ENCODE measurements at regions not wholly inside any gene's neighbourhood (a gene's known extent, or its start where the extent isn't known, plus 50 kb on each side); places are given as distances from the start of the nearest gene placed in this dataset.

GRCh38 chr6:81088145-81088544, 664.3 kb downstream of the TENT5A start:
- no peak for FAIRE-seq
- no peak for DNase-seq (ENCODE audit: insufficient read length)
- TF ChIP-seq POLR2A (IDR thresholded peaks at IDR 0.05; ENCODE audit: low read depth, low read length) (no peak), TAF1 (IDR thresholded peaks at IDR 0.05; ENCODE audit: borderline replicate concordance, low read depth, low read length) (no peak), POLR2AphosphoS5 (IDR thresholded peaks at IDR 0.05; ENCODE audit: low read depth, low read length) (no peak)

DNA sequence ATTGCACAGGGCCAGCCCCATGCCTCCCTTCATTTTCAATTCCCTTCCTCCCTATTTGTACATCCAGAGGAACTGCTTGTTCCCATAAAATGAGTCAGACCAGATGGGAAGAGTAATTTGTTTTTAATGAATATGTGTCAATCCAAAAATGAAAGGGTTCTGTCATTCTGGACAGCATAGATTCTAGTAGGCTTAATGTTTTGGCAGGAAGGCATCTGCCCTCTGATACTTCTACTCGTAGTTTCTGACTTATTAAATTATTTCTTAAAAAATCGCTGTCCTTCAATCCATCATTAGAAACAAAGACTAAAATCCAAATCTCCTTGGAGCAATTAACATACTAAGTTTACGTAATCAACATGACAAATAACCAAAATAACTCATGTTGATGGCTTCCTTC, 665.5 kb downstream of the TENT5A start:
- DNase-seq (ENCODE audit: insufficient read length) (no peak), FAIRE-seq (no peak)
- no peak for TF ChIP-seq POLR2A (IDR thresholded peaks at IDR 0.05; ENCODE audit: low read depth, low read length)
- no peak for TF ChIP-seq TAF1 (IDR thresholded peaks at IDR 0.05; ENCODE audit: borderline replicate concordance, low read depth, low read length)

- no peak for DNase-seq (ENCODE audit: insufficient read length)
- TF ChIP-seq TAF1 (IDR thresholded peaks at IDR 0.05; ENCODE audit: borderline replicate concordance, low read depth, low read length) (no peak), POLR2A (IDR thresholded peaks at IDR 0.05; ENCODE audit: low read depth, low read length) (no peak), POLR2AphosphoS5 (IDR thresholded peaks at IDR 0.05; ENCODE audit: low read depth, low read length) (no peak)
- no peak for FAIRE-seq
Observed at GRCh38 chr6:81085431-81085790, 667.1 kb downstream of the TENT5A start.

GRCh38 chr6:81084776-81085430, 667.6 kb downstream of the TENT5A start:
- TF ChIP-seq POLR2A (IDR thresholded peaks at IDR 0.05; ENCODE audit: low read depth, low read length) (no peak), TAF1 (IDR thresholded peaks at IDR 0.05; ENCODE audit: borderline replicate concordance, low read depth, low read length) (no peak), POLR2AphosphoS5 (IDR thresholded peaks at IDR 0.05; ENCODE audit: low read depth, low read length) (no peak)
- FAIRE-seq (no peak), DNase-seq (ENCODE audit: insufficient read length) (no peak)

- no peak for FAIRE-seq
- no peak for DNase-seq (ENCODE audit: insufficient read length)
- TF ChIP-seq TAF1 (IDR thresholded peaks at IDR 0.05; ENCODE audit: borderline replicate concordance, low read depth, low read length) (no peak), POLR2AphosphoS5 (IDR thresholded peaks at IDR 0.05; ENCODE audit: low read depth, low read length) (no peak), POLR2A (IDR thresholded peaks at IDR 0.05; ENCODE audit: low read depth, low read length) (no peak)
Observed at GRCh38 chr6:81075974-81076373, 676.5 kb downstream of the TENT5A start.

DNA sequence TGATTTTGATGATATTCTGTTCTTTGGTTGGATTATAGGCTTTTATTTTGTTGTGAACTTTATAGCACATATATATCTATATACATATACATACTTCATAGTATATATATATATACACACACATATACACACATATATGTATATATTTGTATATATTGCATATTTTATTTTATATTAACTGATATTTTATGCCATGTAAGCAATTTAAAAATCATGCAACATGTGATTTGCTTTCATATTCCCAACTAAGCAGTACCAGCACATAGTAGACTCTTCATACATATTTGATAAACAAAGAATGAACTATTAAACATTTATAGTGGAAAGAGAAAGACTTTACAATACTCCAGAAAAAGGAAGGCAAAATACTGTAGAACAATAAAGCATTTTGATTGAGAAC, 679.2 kb downstream of the TENT5A start:
- DNase-seq (ENCODE audit: insufficient read length) (no peak), FAIRE-seq (no peak)
- TF ChIP-seq POLR2A (IDR thresholded peaks at IDR 0.05; ENCODE audit: low read depth, low read length) (no peak), TAF1 (IDR thresholded peaks at IDR 0.05; ENCODE audit: borderline replicate concordance, low read depth, low read length) (no peak), POLR2AphosphoS5 (IDR thresholded peaks at IDR 0.05; ENCODE audit: low read depth, low read length) (no peak)

DNA sequence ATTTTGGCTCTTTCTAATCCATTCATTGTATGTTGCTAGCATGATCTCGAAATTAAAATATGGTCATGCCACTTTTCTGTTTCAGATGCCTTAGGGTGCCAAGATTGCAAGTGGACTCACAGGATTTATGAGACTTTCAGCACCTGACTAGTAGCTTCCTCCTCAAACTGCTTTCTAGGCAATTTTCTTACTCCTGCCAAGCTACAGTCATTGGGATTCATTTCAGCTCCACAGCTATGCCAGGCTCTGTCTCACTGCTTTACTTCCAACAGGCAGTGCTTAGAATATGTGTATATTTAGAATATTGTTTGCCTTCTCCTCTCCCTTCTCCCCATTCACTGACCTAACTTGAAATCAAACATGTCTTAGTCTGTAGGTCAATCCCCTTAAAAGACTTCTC, 681.4 kb downstream of the TENT5A start:
- FAIRE-seq (no peak), DNase-seq (ENCODE audit: insufficient read length) (no peak)
- no peak for TF ChIP-seq POLR2A (IDR thresholded peaks at IDR 0.05; ENCODE audit: low read depth, low read length)
- no peak for TF ChIP-seq POLR2AphosphoS5 (IDR thresholded peaks at IDR 0.05; ENCODE audit: low read depth, low read length)
- TF ChIP-seq TAF1 (IDR thresholded peaks at IDR 0.05; ENCODE audit: borderline replicate concordance, low read depth, low read length), result no peak

- no peak for FAIRE-seq
Observed at GRCh38 chr6:81067057-81067456, 685.4 kb downstream of the TENT5A start.

DNA sequence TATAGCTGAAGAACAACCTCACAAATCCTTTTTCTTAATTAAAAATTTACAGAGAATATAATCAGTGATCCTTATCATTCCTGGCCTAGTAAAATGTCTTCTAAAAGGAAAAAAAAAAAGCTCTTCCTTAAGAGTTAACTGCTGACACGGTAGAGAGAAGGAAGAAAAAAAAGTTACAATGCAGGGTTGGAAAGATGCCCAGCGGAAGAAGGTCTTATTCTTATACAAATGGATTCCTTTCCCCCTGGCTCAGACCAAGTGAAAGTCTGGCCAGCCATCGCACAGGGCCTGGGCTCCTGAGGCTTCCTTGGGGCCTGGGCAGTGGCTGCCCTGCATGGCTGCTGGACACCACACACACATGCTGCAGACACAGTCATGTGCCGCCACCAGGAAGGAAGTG, 688.6 kb downstream of the TENT5A start:
- DNase-seq (ENCODE audit: insufficient read length), result no peak
- no peak for TF ChIP-seq POLR2A (IDR thresholded peaks at IDR 0.05; ENCODE audit: low read depth, low read length)
- TF ChIP-seq TAF1 (IDR thresholded peaks at IDR 0.05; ENCODE audit: borderline replicate concordance, low read depth, low read length), result no peak
- no peak for TF ChIP-seq POLR2AphosphoS5 (IDR thresholded peaks at IDR 0.05; ENCODE audit: low read depth, low read length)
- FAIRE-seq, result no peak

More at GRCh38 chr6:81067057-81067456, 685.4 kb downstream of the TENT5A start:
- no peak for DNase-seq (ENCODE audit: insufficient read length)
- TF ChIP-seq POLR2AphosphoS5 (IDR thresholded peaks at IDR 0.05; ENCODE audit: low read depth, low read length), result no peak
- no peak for TF ChIP-seq TAF1 (IDR thresholded peaks at IDR 0.05; ENCODE audit: borderline replicate concordance, low read depth, low read length)
- no peak for TF ChIP-seq POLR2A (IDR thresholded peaks at IDR 0.05; ENCODE audit: low read depth, low read length)

DNA sequence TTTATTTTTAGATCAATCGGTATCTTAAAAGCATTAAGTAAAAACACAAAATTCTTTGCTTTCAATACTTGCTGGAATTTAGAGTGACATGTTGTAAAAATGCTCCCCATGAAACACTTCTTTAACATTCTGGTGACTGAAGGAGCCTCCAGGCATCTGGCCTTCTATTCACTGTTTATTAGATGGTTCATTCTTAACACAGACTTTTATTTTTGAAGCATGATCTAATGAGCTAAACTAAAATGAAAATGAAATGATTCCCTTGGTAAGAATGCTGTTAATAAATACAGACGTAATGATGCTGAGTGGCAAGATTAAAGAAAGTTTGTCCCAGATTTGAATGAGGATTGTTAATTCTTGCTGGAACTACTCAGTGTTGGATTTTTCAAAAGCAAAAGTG, 698.4 kb downstream of the TENT5A start:
- TF ChIP-seq TAF1 (IDR thresholded peaks at IDR 0.05; ENCODE audit: borderline replicate concordance, low read depth, low read length) (no peak), POLR2A (IDR thresholded peaks at IDR 0.05; ENCODE audit: low read depth, low read length) (no peak), POLR2AphosphoS5 (IDR thresholded peaks at IDR 0.05; ENCODE audit: low read depth, low read length) (no peak)
- FAIRE-seq, result no peak
- no peak for DNase-seq (ENCODE audit: insufficient read length)

GRCh38 chr6:81051952-81052351, 700.5 kb downstream of the TENT5A start:
- TF ChIP-seq POLR2AphosphoS5 (IDR thresholded peaks at IDR 0.05; ENCODE audit: low read depth, low read length), result no peak
- no peak for TF ChIP-seq POLR2A (IDR thresholded peaks at IDR 0.05; ENCODE audit: low read depth, low read length)
- TF ChIP-seq TAF1 (IDR thresholded peaks at IDR 0.05; ENCODE audit: borderline replicate concordance, low read depth, low read length), result no peak
- DNase-seq (ENCODE audit: insufficient read length) (no peak), FAIRE-seq (no peak)

DNA sequence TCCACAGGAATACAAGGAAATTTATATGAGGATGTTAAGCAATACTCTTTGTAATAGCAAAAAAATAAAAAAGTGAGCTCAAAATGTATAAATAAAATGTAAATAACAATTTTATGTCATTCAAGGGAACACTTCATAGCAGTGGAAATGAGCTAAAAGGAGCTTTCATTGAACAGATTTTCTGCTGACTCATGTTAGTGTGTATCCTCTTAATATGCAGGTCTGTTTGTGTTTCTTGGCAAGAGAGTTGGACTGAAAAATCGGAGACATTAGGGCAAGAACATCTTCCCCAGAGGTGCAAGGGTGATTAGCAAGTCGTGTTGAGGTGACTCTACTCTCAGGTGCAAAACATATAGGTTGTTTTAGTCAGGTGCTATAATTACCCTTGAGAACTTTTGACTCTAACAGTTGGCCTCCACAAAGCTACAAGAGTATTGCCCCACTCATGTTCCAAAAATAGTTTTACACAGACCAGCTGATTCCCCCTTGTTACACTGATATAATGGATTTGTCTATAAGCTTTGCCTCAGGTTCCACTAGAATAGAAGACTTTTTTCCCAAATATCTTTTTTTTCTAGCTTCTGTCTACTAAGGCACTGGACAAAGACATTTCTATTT, 702.9 kb downstream of the TENT5A start:
- FAIRE-seq (no peak), DNase-seq (ENCODE audit: insufficient read length) (no peak)
- TF ChIP-seq TAF1 (IDR thresholded peaks at IDR 0.05; ENCODE audit: borderline replicate concordance, low read depth, low read length) (no peak), POLR2A (IDR thresholded peaks at IDR 0.05; ENCODE audit: low read depth, low read length) (no peak), POLR2AphosphoS5 (IDR thresholded peaks at IDR 0.05; ENCODE audit: low read depth, low read length) (no peak)
